GM10248 (cell line): ENCODE measurements at regions not wholly inside any gene's neighbourhood (a gene's known extent, or its start where the extent isn't known, plus 50 kb on each side); places are given as distances from the start of the nearest gene placed in this dataset.

Experiments used
- CTCF ChIA-PET: fragments of 300-600 bp; sonication (Branson Sonifier 250); formaldehyde crosslinking; extraction: SDS; loops from one replicate; lab custom pipeline; 2021; ENCODE audit warnings: antibody characterized with exemption; lab: Yijun Ruan, JAX
- POLR2A ChIA-PET: fragments of 350-650 bp; sonication (Branson Sonifier 250); formaldehyde crosslinking; extraction: SDS; loops from one replicate; lab custom pipeline; 2020; ENCODE audit warnings: antibody characterized with exemption; lab: Yijun Ruan, JAX
- DNase-seq: peaks from one replicate; pipeline ENCODE4 v3.0.0; 2012; ENCODE audit errors: extremely low spot score
- TF ChIP-seq, protein P1 (sequence below): IDR thresholded peaks from 2 replicates; pipeline ENCODE4 v1.5.1; 2012; ENCODE audit warnings: mild to moderate bottlenecking, low read depth; ENCODE audit errors: extremely low read depth, missing control alignments, control extremely low read depth

DNA sequence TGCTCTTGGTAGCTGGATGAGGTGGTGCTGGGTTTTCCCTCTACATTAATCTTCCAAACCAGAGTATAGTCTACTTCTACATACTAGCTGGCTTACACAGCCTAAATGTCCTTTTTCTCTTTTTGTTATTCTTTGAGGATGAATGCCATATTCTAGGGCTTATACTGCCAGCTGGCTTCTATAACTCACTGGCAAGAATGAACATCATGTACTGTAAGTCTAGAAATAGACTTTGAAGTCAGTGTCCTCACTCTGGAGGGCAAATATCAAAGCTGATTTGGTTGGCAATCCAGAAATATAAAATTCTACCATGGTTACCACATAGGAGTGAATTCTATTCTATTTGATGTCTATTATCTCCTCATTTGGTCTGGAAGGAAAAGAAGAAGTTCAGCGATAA is 251.7 kb upstream of the TYRP1 start:
- TF ChIP-seq, protein P1, sequence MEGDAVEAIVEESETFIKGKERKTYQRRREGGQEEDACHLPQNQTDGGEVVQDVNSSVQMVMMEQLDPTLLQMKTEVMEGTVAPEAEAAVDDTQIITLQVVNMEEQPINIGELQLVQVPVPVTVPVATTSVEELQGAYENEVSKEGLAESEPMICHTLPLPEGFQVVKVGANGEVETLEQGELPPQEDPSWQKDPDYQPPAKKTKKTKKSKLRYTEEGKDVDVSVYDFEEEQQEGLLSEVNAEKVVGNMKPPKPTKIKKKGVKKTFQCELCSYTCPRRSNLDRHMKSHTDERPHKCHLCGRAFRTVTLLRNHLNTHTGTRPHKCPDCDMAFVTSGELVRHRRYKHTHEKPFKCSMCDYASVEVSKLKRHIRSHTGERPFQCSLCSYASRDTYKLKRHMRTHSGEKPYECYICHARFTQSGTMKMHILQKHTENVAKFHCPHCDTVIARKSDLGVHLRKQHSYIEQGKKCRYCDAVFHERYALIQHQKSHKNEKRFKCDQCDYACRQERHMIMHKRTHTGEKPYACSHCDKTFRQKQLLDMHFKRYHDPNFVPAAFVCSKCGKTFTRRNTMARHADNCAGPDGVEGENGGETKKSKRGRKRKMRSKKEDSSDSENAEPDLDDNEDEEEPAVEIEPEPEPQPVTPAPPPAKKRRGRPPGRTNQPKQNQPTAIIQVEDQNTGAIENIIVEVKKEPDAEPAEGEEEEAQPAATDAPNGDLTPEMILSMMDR: no peak
- ChIA-PET CTCF (interaction anchor here (1.7 to 2.0 kb wide), 2 partner anchors 13 to 16 kb away, joined by 3 to 5 read pairs; no protein-coding TSS in a partner anchor), POLR2A (no interaction called here)
- DNase-seq: no peak

DNA sequence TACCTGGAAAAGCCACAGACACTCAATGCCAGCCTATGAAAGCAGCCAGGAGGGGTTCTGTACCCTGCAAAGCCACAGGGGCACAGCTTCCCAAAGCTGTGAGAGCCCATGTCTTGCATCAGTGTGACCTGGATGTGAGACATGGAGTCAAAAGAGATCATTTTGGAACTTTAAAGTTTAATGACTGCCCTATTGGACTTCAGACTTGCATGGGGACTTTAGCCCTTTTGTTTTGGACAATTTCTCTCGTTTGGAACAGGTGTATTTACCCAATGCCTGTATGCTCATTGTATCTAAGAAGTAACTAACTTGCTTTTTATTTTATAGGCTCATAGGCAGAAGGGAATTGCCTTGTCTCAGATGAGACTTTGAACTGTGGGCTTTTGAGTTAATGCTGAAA is 244.9 kb upstream of the TYRP1 start:
- TF ChIP-seq, protein P1: no peak
- ChIA-PET POLR2A (no interaction called here), CTCF (no interaction called here)
- no peak for DNase-seq

DNA sequence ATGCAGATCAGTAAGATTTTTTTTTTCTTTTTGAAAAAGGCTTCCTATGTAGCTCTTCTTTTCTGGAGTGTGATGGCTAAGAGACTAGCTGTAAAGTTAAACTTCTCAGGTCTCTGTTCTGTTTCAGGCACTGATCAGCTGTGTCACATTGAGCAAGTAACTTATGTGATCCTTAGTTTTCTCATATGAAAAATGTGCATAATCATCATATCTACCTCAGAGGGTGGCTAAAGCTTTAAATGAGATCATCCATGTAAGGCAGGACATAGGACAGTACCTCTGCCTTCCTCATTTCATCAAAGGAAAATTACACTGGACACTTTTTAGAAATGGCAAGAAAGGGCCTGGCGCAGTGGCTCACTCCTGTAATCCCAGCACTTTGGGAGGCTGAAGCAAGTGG is 235.9 kb upstream of the TYRP1 start:
- POLR2A ChIA-PET: no interaction called here
- CTCF ChIA-PET: interaction anchor here (1.4 to 1.5 kb wide), 2 partner anchors 9 to 13 kb away, joined by 3 to 4 read pairs; no protein-coding TSS in a partner anchor
- no peak for DNase-seq
- TF ChIP-seq, protein P1: no peak

DNA sequence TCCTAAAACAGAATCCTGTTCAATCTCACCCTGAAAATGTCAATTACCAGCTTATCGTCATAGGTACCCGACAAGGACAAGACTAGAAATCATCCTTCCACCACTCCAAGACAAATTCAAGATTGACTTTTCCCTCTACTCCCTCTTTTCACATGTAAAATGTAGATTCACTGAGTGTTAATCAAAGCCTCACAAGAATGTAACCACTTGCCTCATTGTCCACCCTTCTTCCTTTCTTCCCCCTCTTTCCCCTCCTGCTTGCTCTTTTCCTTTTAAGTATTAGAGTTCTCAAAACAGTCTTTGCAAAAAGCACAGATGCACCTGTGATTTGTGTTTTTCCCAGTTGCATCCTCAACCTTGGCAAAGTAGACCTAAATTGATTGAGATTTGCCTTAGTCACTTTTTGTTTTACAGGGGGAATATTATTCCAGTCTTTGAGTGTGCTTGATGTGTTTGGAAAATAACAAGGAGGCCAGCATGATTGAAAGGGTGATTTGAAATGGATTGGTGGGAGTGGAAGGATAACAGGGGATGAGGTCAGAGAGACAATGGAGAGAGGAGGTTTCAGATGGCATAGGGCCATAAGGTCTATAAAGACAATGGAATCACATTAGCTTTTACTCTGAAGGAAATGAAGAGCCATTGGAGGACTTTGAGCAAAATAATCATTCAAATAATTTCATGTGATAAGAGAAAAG is 231.3 kb upstream of the TYRP1 start:
- CTCF ChIA-PET: no interaction called here
- DNase-seq: no peak
- POLR2A ChIA-PET: no interaction called here
- TF ChIP-seq, protein P1: no peak

DNA sequence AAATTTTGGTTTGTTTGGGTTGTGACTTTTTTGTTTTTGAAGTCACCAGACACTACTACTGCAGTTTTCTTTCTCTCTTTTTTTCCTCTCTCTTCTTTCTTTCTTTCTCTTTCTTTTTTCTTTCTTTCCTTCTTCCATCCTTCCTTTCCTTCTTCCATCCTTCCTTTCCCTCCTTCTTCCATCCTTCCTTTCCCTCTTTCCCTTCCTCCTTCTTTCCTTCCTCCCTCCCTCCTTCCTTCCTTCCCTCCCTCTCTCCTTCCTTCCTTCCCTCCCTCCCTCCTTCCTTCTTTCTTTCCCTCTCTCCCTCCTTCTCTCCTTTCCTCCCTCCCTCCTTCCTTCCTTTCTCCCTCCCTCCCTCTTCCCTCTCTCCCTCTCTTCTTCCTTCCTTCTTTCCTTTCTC is 230.3 kb upstream of the TYRP1 start:
- CTCF ChIA-PET: no interaction called here
- POLR2A ChIA-PET: no interaction called here
- TF ChIP-seq, protein P1: no peak
- no peak for DNase-seq

DNA sequence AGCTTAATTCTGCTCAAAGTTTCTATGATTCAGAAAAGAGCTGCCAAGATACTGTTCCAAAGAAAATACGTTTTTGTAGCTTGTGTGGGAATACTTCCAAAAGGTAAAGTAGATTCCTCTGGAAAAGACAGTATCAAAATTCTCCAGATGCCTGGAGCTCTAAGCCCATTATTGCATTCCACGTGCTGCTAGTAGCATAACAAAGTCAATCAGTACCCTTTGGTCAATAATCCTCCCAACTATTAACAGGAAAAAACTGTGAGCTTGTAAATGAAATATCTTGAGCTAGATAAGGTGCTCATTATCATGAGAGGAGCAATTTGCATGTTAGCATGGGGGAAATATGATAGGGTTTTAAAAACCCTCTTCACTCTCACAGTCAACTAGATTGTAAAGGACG is 229.5 kb upstream of the TYRP1 start:
- TF ChIP-seq, protein P1: no peak
- ChIA-PET POLR2A (no interaction called here), CTCF (interaction anchor here (0.7 to 1.1 kb wide), 4 partner anchors 14 to 641 kb away, joined by 3 read pairs; no protein-coding TSS in a partner anchor)
- no peak for DNase-seq
